ENCODE measurements at regions not wholly inside any gene's neighbourhood (a gene's known extent, or its start where the extent isn't known, plus 50 kb on each side); places are given as distances from the start of the nearest gene placed in this dataset.

DNA sequence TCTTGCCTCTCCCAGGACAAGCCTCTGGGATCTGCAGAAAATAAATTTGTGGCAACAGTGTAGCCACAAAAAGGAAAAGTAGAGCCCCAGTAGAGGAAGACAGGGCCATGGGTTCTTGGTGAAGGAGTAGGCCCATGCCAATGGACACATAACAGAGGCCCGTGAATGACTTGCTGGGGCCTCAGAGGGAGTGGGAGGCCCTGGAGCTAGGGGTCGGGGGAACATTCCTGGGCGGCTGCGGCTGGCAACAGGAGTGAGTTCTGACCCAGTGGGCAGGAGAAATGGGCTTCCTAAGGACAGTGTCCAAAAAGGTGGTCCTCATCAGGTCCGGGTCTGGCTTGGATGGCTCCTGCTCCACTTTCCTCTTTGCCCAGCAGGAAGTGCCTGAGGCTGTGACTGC is 260.0 kb downstream of the CCSER2 start:
- H3K4me3 ChIP-seq (ENCODE audit: low read depth, low read length) = no peak overlapping the region
- DNase-seq (ENCODE audit: low read depth) = no peak
- no peaks in the 10 kb centered on the region for H3K27me3 ChIP-seq (ENCODE audit: control insufficient read depth, insufficient read depth, low read length)
- CTCF ChIA-PET = no interaction called here
- POLR2A ChIA-PET = no interaction called here
- no peaks in the 10 kb centered on the region for H3K36me3 ChIP-seq (ENCODE audit: control insufficient read depth, insufficient read depth, low read length)
- TF ChIP-seq, protein P1, sequence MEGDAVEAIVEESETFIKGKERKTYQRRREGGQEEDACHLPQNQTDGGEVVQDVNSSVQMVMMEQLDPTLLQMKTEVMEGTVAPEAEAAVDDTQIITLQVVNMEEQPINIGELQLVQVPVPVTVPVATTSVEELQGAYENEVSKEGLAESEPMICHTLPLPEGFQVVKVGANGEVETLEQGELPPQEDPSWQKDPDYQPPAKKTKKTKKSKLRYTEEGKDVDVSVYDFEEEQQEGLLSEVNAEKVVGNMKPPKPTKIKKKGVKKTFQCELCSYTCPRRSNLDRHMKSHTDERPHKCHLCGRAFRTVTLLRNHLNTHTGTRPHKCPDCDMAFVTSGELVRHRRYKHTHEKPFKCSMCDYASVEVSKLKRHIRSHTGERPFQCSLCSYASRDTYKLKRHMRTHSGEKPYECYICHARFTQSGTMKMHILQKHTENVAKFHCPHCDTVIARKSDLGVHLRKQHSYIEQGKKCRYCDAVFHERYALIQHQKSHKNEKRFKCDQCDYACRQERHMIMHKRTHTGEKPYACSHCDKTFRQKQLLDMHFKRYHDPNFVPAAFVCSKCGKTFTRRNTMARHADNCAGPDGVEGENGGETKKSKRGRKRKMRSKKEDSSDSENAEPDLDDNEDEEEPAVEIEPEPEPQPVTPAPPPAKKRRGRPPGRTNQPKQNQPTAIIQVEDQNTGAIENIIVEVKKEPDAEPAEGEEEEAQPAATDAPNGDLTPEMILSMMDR (IDR thresholded peaks at IDR 0.05; ENCODE audit: insufficient read depth, low read depth, low read length) = no peak

GRCh38 chr10:84588971-84589370 is 260.6 kb downstream of the CCSER2 start:
- Histone ChIP-seq H3K4me3 (ENCODE audit: low read depth, low read length) (no peak overlapping the region), H3K27me3 (ENCODE audit: control insufficient read depth, insufficient read depth, low read length) (no peaks in the 10 kb centered on the region), H3K36me3 (ENCODE audit: control insufficient read depth, insufficient read depth, low read length) (no peaks in the 10 kb centered on the region)
- no peak for DNase-seq (ENCODE audit: low read depth)
- POLR2A ChIA-PET = no interaction called here
- CTCF ChIA-PET = no interaction called here
- TF ChIP-seq, protein P1 (IDR thresholded peaks at IDR 0.05; ENCODE audit: insufficient read depth, low read depth, low read length) = no peak

DNA sequence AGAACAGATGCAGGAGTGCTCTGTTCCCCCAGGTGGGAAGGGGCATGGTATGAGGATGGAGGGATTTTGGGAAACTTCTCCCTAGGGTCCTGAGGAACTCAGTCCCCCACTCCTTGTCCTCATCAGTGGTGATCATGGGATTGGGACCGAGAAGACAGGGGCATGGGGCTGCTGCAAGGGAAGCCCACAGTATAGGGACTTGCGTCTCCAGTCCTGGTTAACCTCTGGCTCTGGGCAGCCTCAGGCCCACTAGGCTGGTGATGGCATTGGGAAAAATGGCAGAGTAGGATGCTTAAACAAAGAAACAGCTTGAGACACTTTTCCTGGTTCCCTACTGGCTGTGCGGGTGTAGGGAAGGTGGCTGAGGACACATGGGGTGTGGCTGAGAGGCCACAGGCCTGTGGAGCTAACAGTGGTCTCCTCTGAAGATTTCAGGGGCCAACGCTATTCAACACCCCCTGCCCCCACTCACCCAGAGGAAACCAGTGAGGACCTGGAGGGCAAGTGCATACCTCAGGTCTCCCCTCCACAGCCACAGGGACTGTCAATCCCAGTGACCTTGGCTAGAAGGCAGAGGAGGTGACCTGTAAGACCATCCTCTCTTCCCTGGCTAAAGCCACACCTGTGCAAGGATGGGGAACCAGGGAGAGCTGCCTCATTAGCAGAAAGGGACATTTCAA is 261.3 kb downstream of the CCSER2 start:
- ChIA-PET POLR2A (no interaction called here), CTCF (no interaction called here)
- no peak for DNase-seq (ENCODE audit: low read depth)
- Histone ChIP-seq H3K36me3 (ENCODE audit: control insufficient read depth, insufficient read depth, low read length) (no peaks in the 10 kb centered on the region), H3K4me3 (ENCODE audit: low read depth, low read length) (no peak overlapping the region), H3K27me3 (ENCODE audit: control insufficient read depth, insufficient read depth, low read length) (no peaks in the 10 kb centered on the region)
- TF ChIP-seq, protein P1 (IDR thresholded peaks at IDR 0.05; ENCODE audit: insufficient read depth, low read depth, low read length) = no peak

DNA sequence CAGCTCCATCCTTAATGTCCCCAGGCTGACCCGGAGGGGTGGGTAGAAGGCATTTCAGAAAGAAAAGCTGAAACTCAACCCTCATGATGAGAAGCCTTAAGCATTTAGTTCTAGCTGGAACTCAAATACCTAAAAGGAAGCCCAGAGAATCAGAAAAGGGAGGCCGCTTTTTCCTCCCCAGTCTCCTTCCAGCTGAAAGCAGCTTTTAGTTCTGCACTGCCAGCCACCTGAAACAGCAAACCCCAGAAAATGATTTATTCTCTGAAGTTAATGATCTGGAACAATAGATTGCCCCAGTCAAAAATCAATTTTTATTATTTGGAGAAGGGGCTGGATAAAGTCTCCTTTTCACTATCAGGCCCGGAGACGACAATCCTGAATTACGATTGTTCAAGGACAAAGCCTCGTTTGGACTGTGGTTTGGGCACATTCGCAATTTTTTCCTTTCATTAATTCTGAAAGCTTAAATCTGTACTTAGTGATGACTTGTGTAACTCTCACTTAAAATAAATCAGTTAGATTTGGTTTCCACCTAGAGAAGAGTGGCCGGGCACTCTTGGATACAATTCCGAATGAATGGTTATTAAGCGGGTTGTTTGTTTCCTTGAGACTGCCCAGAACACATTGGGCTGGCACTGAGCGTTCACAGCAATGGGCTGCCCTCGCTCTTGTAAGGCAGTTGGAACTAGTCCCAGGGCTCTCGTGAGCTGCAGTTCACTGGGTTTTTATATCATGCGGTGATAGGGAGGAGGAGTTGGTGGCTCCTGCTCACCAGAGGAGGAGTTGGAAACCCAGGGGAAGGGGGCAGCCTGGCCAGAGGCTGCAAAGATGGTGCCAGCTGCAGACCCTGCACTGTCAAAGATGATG is 262.2 kb downstream of the CCSER2 start:
- POLR2A ChIA-PET = no interaction called here
- Histone ChIP-seq H3K36me3 (ENCODE audit: control insufficient read depth, insufficient read depth, low read length) (no peaks in the 10 kb centered on the region), H3K4me3 (ENCODE audit: low read depth, low read length) (no peak overlapping the region), H3K27me3 (ENCODE audit: control insufficient read depth, insufficient read depth, low read length) (no peaks in the 10 kb centered on the region)
- CTCF ChIA-PET = no interaction called here
- TF ChIP-seq, protein P1 (IDR thresholded peaks at IDR 0.05; ENCODE audit: insufficient read depth, low read depth, low read length) = no peak
- no peak for DNase-seq (ENCODE audit: low read depth)

DNA sequence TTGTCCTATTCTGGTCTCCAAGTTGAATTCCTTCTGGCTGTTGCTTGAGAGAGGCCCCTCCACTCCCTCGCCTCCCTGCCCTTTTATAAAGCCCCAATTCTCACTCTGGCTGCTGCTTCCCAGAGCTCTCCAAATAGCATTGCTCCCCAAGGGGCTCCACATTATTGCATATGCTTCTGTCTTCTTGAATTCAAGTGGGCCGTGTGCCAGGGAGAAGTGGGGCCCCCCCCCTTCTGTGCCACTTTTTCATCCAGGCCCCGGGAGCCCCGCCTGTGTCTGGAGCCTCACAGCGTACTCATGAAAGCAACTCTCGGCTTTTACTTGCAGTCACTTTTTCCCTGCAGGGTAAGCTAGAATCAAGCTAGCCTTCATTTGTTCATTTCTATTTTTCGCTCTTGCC is 265.1 kb downstream of the CCSER2 start:
- TF ChIP-seq, protein P1 (IDR thresholded peaks at IDR 0.05; ENCODE audit: insufficient read depth, low read depth, low read length) = no peak
- H3K27me3 ChIP-seq (ENCODE audit: control insufficient read depth, insufficient read depth, low read length) = no peaks in the 10 kb centered on the region
- H3K36me3 ChIP-seq (ENCODE audit: control insufficient read depth, insufficient read depth, low read length) = no peaks in the 10 kb centered on the region
- H3K4me3 ChIP-seq (ENCODE audit: low read depth, low read length) = no peak overlapping the region
- CTCF ChIA-PET = no interaction called here
- DNase-seq (ENCODE audit: low read depth) = no peak
- POLR2A ChIA-PET = no interaction called here
